Neutrophil (primary cell): ENCODE measurements at regions not wholly inside any gene's neighbourhood (a gene's known extent, or its start where the extent isn't known, plus 50 kb on each side); places are given as distances from the start of the nearest gene placed in this dataset.

ENCODE experiments used
- H3K27ac ChIP-seq: fragments of 200-600 bp; sonication (generic); 2 replicates; pipeline ENCODE4 v1.5.1; 2016; ENCODE audit warnings: mild to moderate bottlenecking, moderate library complexity
- H3K27me3 ChIP-seq: fragments of 200-600 bp; sonication (generic); 2 replicates; pipeline ENCODE4 v1.6.0; 2016; ENCODE audit warnings: mild to moderate bottlenecking
- H3K36me3 ChIP-seq: fragments of 200-600 bp; sonication (generic); 2 replicates; pipeline ENCODE4 v1.5.1; 2017
- H3K4me1 ChIP-seq, 2 experiments: fragments of 200-600 bp in 1 of 2; sonication (generic) in 1 of 2; 1 replicate in 1 of 2; 2 replicates in 1 of 2; pipeline versions ENCODE4 v1.5.1 to v1.6.1; 2013 to 2016; ENCODE audit warnings: low read depth in 1 of 2, low read length in 1 of 2, mild to moderate bottlenecking in 1 of 2, moderate library complexity in 1 of 2; ENCODE audit not compliant: control insufficient read depth in 1 of 2, insufficient read depth in 1 of 2
- H3K4me3 ChIP-seq, 2 experiments: fragments of 200-600 bp in 1 of 2; sonication (generic) in 1 of 2; 1 replicate in 1 of 2; 2 replicates in 1 of 2; pipeline ENCODE4 v1.5.1; 2013 to 2016; ENCODE audit warnings: low read depth in 1 of 2, low read length in 1 of 2, mild to moderate bottlenecking in 1 of 2, moderate library complexity in 1 of 2
- H3K9me3 ChIP-seq: fragments of 200-600 bp; sonication (generic); 2 replicates; pipeline ENCODE4 v1.5.1; 2016
- CTCF ChIP-seq: fragments of 200-600 bp; sonication (generic); IDR thresholded peaks from 2 replicates; pipeline ENCODE4 v1.5.1; 2016; ENCODE audit warnings: antibody characterized with exemption

- Histone ChIP-seq H3K4me1 (peaks cover 8 to 9% of the 10 kb centered on the region in 2 experiments), H3K36me3 (no peaks in the 10 kb centered on the region), H3K27ac (no peak overlapping the region), H3K9me3 (no peaks in the 10 kb centered on the region), H3K27me3 (peaks cover 80% of the 10 kb centered on the region), H3K4me3 (no peak overlapping the region)
- no peak for TF ChIP-seq CTCF
Measured at GRCh38 chr9:97802276-97802675, 50.8 kb upstream of the FOXE1 start.

DNA sequence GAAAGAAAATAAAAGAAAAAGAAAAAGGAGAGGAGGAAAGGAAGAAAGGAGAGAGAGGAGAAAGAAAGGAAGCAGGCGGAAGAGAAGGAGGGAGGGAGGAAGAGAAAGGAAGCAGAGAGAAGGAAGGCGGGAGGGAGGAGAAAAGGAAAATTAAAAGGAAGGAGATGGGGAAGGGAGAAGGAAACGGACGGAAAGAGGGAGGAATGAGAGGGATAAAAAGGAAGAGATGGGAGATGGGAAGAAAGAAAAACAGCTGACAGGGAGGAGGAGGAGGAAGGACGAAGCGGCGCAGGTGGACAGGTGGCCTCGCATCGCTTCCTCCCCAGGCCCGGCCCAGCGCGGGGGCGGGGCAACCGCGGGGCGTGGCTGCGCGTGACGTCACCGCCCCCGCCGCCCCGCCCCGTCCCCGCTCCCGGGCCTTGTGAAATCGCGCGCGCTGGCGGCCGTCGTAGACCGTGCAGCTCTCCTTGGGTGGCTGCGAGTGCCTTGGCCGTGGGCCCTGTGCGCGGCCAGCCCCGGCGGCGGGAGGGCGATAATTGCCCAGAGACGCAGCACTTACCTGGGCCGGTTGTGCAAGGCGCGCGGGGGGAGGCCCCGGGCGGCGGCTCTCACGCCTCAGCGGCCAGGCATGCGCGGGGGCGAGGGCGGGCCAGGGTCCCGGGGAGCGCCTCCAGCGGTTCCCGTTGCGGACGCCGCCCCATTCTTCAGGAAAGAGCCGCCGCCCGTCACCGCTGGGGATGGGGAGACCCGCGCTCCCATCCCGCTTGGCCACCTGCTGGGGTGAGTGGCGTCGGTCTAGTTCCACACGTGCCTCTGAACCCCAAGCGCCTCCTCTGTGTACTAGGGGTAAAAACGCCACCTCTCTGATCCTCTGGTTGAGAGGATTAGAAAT is 49.6 kb upstream of the FOXE1 start:
- Histone ChIP-seq H3K9me3 (no peaks in the 10 kb centered on the region), H3K27ac (peak overlapping the region; percentile 66), H3K4me3 (peak overlapping the region; percentile 58 to 87), H3K27me3 (peaks cover 85% of the 10 kb centered on the region), H3K4me1 (peaks cover 8 to 9% of the 10 kb centered on the region in 2 experiments), H3K36me3 (no peaks in the 10 kb centered on the region)
- peak; percentile 71 for TF ChIP-seq CTCF
